GM18870 (cell line): ENCODE measurements at regions not wholly inside any gene's neighbourhood (a gene's known extent, or its start where the extent isn't known, plus 50 kb on each side); places are given as distances from the start of the nearest gene placed in this dataset.

ENCODE experiments used
- ATAC-seq: cut with Tn5 transposase; IDR thresholded peaks from one replicate; pipeline ENCODE4 v1.9.1; 2021; ENCODE audit warnings: moderate library complexity; ENCODE audit not compliant: unreplicated experiment

- ATAC-seq: no peak
These were observed 339.6 kb upstream of the DCC start for GRCh38 chr18:52000435-52000834.

GRCh38 chr18:52001106-52001505, 338.9 kb upstream of the DCC start:
- ATAC-seq: no peak

DNA sequence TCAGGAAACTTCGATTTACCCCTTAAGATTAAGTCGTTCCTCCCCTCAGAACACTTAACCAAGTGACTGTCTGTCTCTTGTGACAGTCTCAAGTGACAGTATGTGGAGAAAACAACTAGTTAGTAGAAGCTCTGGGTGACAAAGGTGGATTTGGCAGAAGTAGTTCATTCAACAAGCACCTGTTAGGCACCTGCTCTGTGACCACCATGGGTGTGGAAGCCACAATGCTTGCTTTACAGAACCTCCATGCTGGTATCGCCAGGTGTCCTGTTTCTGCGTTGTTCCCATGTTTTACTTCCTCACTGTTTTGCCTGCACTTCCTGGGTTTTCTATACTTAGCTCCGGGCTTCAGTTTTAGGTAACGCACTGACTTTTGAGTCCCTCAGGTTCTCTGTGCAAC, 337.4 kb upstream of the DCC start:
- ATAC-seq: no peak

GRCh38 chr18:52007105-52007504, 332.9 kb upstream of the DCC start:
- no peak for ATAC-seq

DNA sequence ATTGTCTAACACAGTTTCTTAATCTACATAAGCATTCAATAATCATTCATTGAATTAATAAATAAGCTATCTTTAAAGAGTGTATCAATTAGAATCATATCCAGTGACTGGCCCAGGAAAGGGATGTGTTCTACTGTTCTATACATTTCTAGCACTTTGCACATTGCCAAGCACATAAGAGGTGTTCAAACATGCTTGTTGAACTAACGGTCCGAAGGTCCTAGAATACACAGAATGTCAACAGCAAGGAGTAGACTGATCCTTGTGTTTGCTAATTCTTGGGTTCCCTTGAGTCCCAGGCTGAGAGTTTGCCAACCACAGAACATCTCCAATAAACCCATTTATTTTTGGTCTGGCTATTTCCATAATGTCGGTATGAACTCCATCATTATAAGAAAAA, 331.7 kb upstream of the DCC start:
- no peak for ATAC-seq

GRCh38 chr18:52008736-52009135, 331.3 kb upstream of the DCC start:
- no peak for ATAC-seq

DNA sequence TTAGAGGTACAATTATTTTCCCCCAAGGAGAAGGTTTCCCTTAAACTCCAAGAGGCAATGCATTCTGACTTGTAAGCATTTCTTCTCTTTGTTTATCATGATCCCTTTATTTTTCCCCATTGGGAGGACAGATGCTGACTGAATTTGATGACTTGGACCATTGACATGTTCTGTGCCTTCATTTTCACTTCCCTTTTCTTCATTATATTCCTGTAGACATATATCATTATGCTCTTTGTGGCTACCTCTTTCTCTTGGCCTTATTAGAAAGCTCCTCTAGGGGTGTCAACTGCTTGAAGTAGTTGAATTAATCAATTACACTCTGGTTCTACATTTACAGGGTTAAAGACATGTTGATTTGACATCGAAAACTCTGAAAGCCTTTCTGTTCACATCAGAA, 330.0 kb upstream of the DCC start:
- ATAC-seq: no peak

DNA sequence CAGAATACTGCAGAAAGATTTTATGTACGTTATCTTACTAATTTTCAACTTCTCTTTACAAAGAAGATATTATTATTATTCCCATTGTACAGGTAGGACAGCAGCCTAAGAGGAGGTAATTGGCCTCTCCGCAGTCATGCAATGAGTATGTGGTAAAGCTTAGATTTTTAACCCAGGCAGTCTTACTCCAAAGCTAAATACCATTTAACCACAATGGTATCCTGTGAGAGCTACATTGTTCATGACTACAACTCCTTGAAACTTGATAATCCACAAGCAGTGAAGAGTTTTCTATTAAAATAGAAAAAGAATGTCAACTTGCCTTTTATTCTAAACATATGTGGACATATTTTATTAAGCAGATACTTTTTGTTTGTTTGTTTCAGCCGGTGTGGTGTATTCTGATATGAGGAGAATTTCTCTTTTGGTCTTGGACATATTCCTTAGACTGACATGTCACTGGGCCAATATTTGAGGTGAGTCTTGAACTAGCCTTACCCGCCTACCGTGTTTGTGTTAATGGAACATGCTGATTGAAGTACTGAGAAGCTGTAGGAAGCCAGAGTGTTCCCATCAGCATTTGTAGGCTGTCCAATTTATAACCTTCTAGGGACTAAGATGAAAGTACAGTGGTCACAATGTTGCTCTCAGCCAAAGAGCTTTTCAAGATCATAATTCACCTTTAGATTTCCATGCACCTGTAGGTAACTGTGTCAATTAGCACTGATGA, 293.9 kb upstream of the DCC start:
- ATAC-seq: no peak

DNA sequence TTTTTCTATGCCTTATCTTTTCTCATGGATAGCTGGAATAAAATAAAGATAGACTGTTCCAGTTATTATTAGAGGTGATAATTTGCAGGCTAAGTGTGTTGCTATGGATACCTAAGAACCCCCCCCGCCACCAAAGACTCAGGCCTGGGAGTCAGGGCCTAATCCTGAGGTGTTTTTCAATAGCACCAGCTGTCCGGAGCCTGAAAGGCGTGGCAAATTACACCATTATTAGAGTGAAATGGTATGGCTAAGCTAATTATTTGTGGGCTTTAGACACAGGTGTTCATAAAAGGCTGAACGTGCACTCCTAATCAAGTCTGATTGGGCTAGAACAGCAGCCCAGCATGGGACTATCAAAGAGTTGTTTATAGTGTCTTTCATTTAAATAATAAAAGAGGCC, 293.2 kb upstream of the DCC start:
- ATAC-seq: no peak

- no peak for ATAC-seq
These were observed 285.7 kb upstream of the DCC start for GRCh38 chr18:52054324-52054723.

DNA sequence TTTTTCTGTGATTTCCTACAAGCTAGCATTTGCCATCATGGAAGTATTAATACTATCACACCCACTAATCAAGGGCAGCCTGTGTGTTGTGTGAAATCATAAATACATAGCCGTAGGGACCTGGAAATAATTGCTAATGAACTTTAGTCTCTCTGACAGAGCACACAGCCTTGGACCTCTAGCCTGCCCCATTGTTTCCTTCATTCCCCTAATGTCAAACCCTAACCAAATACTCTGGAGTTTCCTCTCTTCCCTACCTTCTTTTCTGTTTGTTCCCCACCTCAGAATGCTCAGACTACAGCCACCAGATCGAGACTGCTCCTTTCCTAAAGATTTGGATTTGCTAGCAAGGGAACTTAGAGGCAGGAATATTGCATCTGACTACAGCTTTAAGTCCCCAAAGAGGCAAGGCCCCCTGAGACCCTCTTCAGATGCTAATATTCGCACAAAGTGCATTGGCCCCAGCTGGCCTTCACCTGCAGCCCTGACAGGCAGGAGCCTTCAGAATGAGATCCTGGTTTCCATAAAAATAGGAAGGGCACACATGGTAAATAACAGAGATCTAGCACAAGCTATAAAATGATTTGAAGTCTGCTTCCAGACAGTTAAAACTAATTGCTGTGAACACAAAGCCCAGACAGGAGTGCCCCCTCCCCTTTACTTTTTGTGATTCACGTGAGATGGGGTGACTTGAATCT, 279.2 kb upstream of the DCC start:
- no peak for ATAC-seq

DNA sequence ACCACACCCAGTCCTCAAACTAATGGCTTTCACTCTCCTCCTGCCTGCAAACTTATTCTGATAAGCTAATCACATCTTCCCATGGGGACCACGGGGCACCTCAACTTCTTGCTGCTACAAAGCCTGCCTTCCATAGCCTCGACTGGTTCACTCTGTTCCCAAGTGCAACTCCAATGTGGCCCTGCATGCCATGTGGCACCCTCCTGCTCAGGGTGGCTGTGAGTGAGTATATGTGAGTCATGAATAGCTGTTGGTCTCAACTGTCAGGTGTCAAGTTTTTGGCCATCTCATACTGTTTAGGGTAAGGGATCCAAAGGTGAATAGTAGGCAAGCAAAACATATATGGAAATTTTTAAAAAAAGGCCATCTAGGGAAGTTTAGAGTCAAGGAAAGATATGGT, 276.1 kb upstream of the DCC start:
- ATAC-seq: no peak

GRCh38 chr18:52069201-52069600, 270.8 kb upstream of the DCC start:
- ATAC-seq: no peak

GRCh38 chr18:52070291-52070756, 269.7 kb upstream of the DCC start:
- ATAC-seq: no peak

GRCh38 chr18:52077251-52077983, 262.6 kb upstream of the DCC start:
- ATAC-seq: no peak

DNA sequence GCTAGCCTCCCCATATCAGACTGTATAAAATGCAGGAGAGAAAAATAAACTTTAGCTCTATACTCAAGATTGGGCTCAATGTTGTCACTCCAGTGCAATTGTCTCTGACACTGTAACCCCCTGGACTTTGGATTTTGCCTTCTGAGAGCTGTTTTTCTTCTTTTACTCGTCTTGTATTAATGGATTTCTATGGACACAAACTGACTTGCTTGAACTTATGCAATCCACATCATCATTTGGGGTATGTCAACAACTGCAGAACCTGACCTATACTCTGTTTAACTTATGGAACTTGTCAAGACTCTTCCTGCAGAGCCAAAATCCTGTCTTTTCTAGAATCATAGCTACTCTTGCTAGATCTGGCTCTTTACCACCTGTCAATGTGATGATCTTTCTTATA, 257.8 kb upstream of the DCC start:
- ATAC-seq: no peak

- ATAC-seq: no peak
These were observed 252.9 kb upstream of the DCC start for GRCh38 chr18:52087140-52087539.

- no peak for ATAC-seq
These were observed 250.0 kb upstream of the DCC start for GRCh38 chr18:52090005-52090404.

DNA sequence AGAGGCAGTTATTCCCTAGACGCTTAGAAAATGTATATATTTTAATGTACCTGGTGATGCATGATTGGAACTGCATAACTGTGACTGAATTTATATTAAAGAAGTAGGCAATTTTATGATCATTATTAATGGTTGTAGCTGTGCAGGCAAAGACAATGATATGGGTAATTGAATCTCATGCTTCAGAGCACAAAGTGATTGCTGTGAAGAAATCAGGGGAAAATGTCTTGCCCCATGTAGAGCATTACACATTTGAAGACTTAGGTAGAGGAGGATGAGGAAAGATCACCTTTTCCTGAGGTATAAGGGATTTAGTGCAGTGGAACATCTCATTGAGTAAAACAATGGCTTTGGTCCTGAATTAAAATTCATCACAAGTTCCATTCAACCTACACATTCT, 246.8 kb upstream of the DCC start:
- no peak for ATAC-seq

- no peak for ATAC-seq
These were observed 221.3 kb upstream of the DCC start for GRCh38 chr18:52118684-52119083.

GRCh38 chr18:52130624-52131301, 209.2 kb upstream of the DCC start:
- ATAC-seq: no peak
